HT-29 (cell line): ENCODE measurements at regions not wholly inside any gene's neighbourhood (a gene's known extent, or its start where the extent isn't known, plus 50 kb on each side); places are given as distances from the start of the nearest gene placed in this dataset.

Experiments
- DNase-seq: peaks from one replicate; pipeline ENCODE4 v3.0.0-alpha.2; 2015; ENCODE audit warnings: low spot score

DNA sequence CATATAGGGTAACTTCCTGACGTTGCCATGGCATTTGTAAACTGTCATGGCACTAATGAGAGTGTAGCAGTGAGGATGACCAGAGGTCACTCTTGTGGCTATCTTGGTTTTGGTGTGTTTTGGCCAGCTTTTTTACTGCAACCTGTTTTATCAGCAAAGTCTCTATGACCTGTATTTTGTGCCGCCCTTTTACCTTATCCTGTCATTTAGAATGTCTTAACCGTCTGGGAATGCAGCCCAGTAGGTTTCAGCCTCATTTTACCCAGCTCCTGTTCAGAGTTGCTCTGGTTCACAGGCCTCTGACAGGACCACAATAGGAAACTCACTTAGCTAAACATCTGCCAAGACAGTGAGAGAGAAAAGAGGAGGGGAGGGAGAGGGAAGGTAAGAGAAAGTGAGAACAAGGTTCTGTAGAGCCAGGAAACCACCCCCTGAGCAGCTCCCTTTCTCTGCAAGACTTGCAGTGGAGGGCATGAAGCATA, 64.8 kb upstream of the PLEKHG3 start:
- DNase-seq = no peak

DNA sequence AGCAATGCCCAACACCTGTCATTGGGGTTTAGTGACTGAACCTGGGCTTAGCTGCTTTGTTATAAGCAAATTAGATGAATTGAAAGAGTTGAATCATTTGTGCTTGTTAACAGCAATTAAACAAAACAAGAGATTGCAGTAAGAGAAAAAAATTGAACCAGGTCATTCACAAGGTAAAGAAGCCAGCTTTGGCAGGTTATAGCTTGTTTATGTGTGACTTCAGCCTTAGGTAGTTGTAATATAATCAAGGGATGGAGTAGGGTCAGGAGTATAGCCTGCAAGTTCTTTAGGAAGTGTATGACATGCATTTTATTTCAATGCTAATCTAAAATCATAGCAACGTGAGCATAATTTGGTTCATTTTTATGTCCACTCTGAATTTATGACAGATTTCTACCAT, 63.4 kb upstream of the PLEKHG3 start:
- DNase-seq = no peak

GRCh38 chr14:64641760-64642159, 62.5 kb upstream of the PLEKHG3 start:
- no peak for DNase-seq

- no peak for DNase-seq
Measured at GRCh38 chr14:64643709-64644108, 60.5 kb upstream of the PLEKHG3 start.

- no peak for DNase-seq
Measured at GRCh38 chr14:64644629-64645028, 59.6 kb upstream of the PLEKHG3 start.

DNA sequence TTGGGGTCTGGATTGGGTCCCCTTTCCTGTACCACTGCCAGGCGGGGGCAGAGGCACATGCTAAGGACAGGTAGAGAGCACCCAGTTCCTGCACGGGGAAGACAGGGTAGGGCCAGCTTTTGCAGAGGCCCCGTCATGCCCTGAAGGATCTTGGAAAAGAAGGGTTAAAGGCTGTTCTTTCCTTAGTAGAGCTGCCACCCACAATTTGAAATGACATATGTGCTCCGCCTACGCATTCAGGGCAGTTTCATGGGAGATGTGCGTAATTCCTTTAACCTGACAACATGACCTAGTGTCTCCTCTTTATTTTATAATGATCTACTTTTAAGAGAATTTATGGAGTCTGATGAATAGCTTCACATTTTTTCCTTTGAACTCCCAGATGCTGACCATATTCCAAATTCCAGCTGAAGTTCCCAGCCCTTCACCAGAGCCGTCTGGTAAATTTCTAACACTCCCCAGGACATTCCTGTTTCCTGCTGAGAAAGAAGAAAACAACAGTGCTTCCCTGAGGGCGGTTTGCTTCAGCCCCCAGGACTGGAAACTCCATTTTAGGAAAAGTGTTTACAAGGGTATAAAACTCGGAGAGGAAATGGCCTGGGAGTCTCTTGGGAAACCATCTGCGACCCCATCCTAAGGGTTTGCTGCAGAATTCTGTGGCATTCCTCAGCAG, 58.9 kb upstream of the PLEKHG3 start:
- no peak for DNase-seq

DNA sequence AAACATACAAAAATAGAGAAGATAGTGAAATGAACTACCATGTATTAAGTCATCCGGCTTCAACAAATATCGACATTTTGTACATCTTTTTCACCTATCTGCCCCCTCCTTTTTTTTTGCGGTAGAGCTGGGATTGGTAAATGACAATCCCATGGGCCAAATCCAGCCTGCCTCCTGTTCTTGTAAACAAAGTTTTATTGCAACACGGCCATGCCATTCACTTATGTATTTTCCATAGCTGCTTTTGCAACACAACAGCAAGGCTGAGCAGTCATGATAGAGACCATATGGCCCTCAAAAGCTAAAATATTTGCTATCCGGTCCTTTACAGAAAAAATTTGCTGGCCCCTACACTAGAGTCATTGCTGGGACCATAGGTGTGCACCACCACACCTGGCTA, 58.1 kb upstream of the PLEKHG3 start:
- DNase-seq = no peak

DNA sequence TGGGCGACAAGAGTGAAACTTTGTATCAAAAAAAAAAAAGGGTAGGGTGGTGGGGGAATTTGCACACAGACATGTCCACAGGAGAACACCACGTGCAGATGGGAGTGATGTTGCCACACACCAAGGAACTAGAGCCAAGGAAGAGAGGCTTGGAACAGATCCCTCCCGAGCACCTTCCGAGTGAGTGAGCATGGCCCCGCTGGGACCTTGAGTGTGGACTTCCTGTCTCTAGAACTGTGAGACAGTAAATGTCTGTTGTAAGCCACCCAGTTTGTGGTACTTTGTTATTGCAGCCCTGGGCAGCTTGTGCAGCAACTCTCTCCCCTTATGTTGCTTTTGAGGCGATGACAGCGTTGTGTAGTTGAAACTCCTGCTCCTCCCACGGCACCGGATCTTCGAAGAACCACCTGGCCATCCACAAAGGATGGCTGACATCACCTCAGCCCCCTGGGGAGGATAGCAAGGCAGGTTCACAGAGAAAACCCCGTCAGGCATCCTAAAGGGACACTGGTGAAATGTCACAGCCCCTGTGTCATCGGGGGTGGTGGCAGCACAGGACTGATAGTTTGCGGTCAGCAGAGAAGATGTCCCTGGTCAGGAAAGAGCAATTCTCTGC, 54.7 kb upstream of the PLEKHG3 start:
- DNase-seq = no peak

- DNase-seq = no peak
Measured at GRCh38 chr14:64653900-64654245, 50.4 kb upstream of the PLEKHG3 start.

DNA sequence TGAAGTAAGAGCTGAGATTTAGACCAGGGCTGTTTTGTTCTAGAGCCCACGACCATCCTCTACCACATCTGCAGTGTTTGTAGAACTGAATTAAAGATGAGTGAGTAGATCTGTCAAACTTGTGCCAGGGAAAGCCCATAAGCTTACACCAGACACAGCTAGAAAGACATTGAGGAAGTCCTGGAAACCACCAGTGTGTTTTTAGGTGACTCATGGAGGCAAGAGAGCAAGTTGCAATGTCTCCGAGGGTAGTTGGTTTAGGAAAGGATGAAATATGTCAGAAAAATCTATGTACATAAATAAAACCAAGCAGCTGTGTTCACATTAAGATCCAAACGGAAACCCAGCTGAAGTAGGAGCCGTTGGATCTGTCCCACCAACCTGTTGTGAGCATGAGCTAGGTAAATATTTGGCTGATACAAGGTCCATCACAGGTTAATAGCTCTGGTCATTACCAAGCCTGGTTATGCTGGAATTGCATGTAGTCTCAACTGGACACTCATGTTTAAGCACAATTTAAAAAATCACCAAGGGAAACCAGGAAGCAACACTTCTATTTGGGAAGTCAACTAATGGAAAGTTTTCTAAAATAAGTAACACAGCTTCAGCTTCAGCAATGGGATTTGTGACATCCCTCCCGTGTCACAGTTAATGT, 49.9 kb upstream of the PLEKHG3 start:
- DNase-seq = peak; percentile 38
